Natural killer cell (primary cell): ENCODE measurements at regions not wholly inside any gene's neighbourhood (a gene's known extent, or its start where the extent isn't known, plus 50 kb on each side); places are given as distances from the start of the nearest gene placed in this dataset.

Experiments
- ATAC-seq, 3 donors: fragments of 150-1000 bp in 2 of 3; fragments of 200-7000 bp in 1 of 3; cut with Tn5 transposase; 1 replicate in 1 of 3; 2 replicates in 2 of 3; pipeline ENCODE4 v1.10.0; 2021; ENCODE audit warnings: mild to moderate bottlenecking in 2 of 3, moderate library complexity in 2 of 3
- DNase-seq, 2 donors: peaks; one replicate each; pipeline versions ENCODE4 v3.0.0 to v3.0.0-alpha.2; 2013 to 2021; ENCODE audit warnings: mixed read lengths in 1 of 2
- H3K27ac ChIP-seq: one replicate; pipeline ENCODE4 v1.5.1; 2013; ENCODE audit warnings: mild to moderate bottlenecking, low read length
- H3K27me3 ChIP-seq: one replicate; pipeline ENCODE4 v1.6.1; 2013; ENCODE audit warnings: low read length; ENCODE audit not compliant: control insufficient read depth, insufficient read depth
- H3K36me3 ChIP-seq: one replicate; pipeline ENCODE4 v1.6.1; 2013; ENCODE audit warnings: low read length; ENCODE audit not compliant: control insufficient read depth, insufficient read depth
- H3K4me1 ChIP-seq: one replicate; pipeline ENCODE4 v1.6.1; 2013; ENCODE audit warnings: low read length; ENCODE audit not compliant: control insufficient read depth, insufficient read depth
- H3K4me3 ChIP-seq: one replicate; pipeline ENCODE4 v1.5.1; 2013; ENCODE audit warnings: low read length
- H3K9me3 ChIP-seq: one replicate; pipeline ENCODE4 v1.6.1; 2013; ENCODE audit warnings: low read length; ENCODE audit not compliant: control insufficient read depth, insufficient read depth
- H3K27ac Mint-ChIP-seq, 2 donors: one replicate each; pipeline ENCODE4 v1.8.0; 2022; ENCODE audit warnings: mild to moderate bottlenecking in 2 of 2, mixed read lengths in 2 of 2, moderate library complexity in 1 of 2
- H3K27me3 Mint-ChIP-seq, 2 donors: one replicate each; pipeline ENCODE4 v1.8.0; 2022; ENCODE audit warnings: low read depth in 2 of 2, mixed read lengths in 2 of 2
- H3K36me3 Mint-ChIP-seq: one replicate; pipeline ENCODE4 v1.8.0; 2022; ENCODE audit warnings: mixed read lengths
- H3K4me1 Mint-ChIP-seq, 2 donors: one replicate each; pipeline ENCODE4 v1.8.0; 2022; ENCODE audit warnings: mixed read lengths in 2 of 2
- H3K4me3 Mint-ChIP-seq: one replicate; pipeline ENCODE4 v1.8.0; 2022; ENCODE audit warnings: mild to moderate bottlenecking, moderate library complexity, mixed read lengths
- H3K9me3 Mint-ChIP-seq, 2 donors: one replicate each; pipeline ENCODE4 v1.8.0; 2022; ENCODE audit warnings: mixed read lengths in 2 of 2
- CTCF ChIP-seq: fragments of 200-600 bp; IDR thresholded peaks from one replicate; pipeline ENCODE4 v1.8.0; 2022; ENCODE audit warnings: antibody characterized with exemption
- WGBS: methylation state at CpG from one replicate; pipeline ENCODE4 v1.1.7; 2013; ENCODE audit warnings: missing lambda C conversion rate; ENCODE audit not compliant: insufficient coverage; 5-methylcytosine and 5-hydroxymethylcytosine counted together
- intact Hi-C: fragments of 100-400 bp; cut with micrococcal nuclease; formaldehyde crosslinking; loops from one replicate; pipeline ENCODE4 v1.14.2; 2022

GRCh38 chr18:75527848-75528685 lies 100.6 kb upstream of the SMIM21 start:
- Histone ChIP-seq H3K4me1 (no peaks in the 10 kb centered on the region), H3K36me3 (no peaks in the 10 kb centered on the region), H3K27me3 (no peaks in the 10 kb centered on the region), H3K4me3 (no peak overlapping the region), H3K9me3 (no peaks in the 10 kb centered on the region), H3K27ac (no peak overlapping the region)
- Mint-ChIP-seq H3K36me3 (no peaks in the 10 kb centered on the region), H3K27me3 (peaks cover 4 to 26% of the 10 kb centered on the region in 2 donors), H3K4me1 (no peaks in the 10 kb centered on the region), H3K4me3 (no peak overlapping the region), H3K9me3 (no peaks in the 10 kb centered on the region), H3K27ac (no peak overlapping the region)
- intact Hi-C loops = no loop called here
- no peak for TF ChIP-seq CTCF
- no peak for DNase-seq
- ATAC-seq = no peak
- 83% methylated on average over 4 of the region's 6 CpGs for WGBS

DNA sequence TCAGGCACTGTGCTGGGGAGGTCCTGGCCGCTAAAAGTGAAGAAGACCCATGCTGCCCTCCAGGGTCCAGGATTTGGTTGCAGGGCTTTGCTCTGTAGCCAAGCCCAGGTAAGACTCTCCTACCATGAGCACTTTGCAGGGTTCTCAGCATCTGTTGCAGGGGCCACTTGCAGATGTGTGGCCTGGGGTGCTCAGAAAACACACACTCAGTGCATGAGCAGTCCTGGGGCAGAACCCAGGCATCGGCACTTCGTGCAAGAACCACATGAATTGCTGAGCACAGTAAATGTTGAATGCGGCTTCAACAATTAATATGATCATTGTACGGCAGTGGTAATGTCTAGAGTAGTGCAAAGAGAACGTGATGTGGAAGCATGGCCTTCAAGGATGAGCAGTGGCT lies 98.5 kb upstream of the SMIM21 start:
- 87% methylated on average over 6 of the region's 6 CpGs for WGBS
- Histone ChIP-seq H3K27me3 (no peaks in the 10 kb centered on the region), H3K27ac (no peak overlapping the region), H3K36me3 (no peaks in the 10 kb centered on the region), H3K9me3 (no peaks in the 10 kb centered on the region), H3K4me3 (no peak overlapping the region), H3K4me1 (no peaks in the 10 kb centered on the region)
- ATAC-seq (no peak), DNase-seq (no peak)
- Mint-ChIP-seq H3K9me3 (no peaks in the 10 kb centered on the region), H3K27me3 (peaks cover 4 to 33% of the 10 kb centered on the region in 2 donors), H3K4me3 (no peak overlapping the region), H3K36me3 (no peaks in the 10 kb centered on the region), H3K27ac (no peak overlapping the region), H3K4me1 (no peaks in the 10 kb centered on the region)
- TF ChIP-seq CTCF = no peak
- intact Hi-C loops = no loop called here

DNA sequence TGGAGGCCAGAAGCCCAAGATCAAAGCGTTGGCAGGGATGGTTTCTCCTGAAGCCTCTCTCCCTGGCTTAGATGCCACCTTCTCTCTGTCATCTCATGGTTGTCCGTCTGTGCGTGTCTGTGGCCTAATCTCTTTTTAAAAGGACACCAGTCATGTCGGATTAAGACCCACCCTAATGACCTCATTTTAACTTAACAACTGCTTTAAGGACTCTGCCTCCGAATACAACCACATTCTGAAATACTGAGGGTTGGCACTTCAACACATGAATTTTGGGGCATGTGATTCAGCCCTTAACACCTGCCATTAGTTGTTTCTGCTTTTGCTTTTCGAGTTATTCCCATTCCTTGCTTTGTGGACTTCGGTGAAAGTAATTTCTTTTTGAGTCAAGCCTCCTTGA lies 97.8 kb upstream of the SMIM21 start:
- H3K9me3 Mint-ChIP-seq = no peaks in the 10 kb centered on the region
- peaks cover 4 to 33% of the 10 kb centered on the region in 2 donors for H3K27me3 Mint-ChIP-seq
- ATAC-seq (no peak), DNase-seq (no peak)
- H3K36me3 ChIP-seq = no peaks in the 10 kb centered on the region
- no peaks in the 10 kb centered on the region for H3K36me3 Mint-ChIP-seq
- no peaks in the 10 kb centered on the region for H3K4me1 Mint-ChIP-seq
- no peak overlapping the region for H3K4me3 ChIP-seq
- WGBS = 87% methylated on average over 7 of the region's 7 CpGs
- H3K27ac Mint-ChIP-seq = no peak overlapping the region
- intact Hi-C loops = no loop called here
- H3K27me3 ChIP-seq = no peaks in the 10 kb centered on the region
- no peak for TF ChIP-seq CTCF
- H3K9me3 ChIP-seq = no peaks in the 10 kb centered on the region
- no peaks in the 10 kb centered on the region for H3K4me1 ChIP-seq
- no peak overlapping the region for H3K27ac ChIP-seq
- no peak overlapping the region for H3K4me3 Mint-ChIP-seq

GRCh38 chr18:75524841-75525240 lies 97.3 kb upstream of the SMIM21 start:
- intact Hi-C loops = no loop called here
- 85% methylated on average over 7 of the region's 7 CpGs for WGBS
- Mint-ChIP-seq H3K27ac (no peak overlapping the region), H3K4me1 (no peaks in the 10 kb centered on the region), H3K36me3 (no peaks in the 10 kb centered on the region), H3K4me3 (no peak overlapping the region), H3K9me3 (no peaks in the 10 kb centered on the region), H3K27me3 (peaks cover 4 to 33% of the 10 kb centered on the region in 2 donors)
- Histone ChIP-seq H3K27me3 (no peaks in the 10 kb centered on the region), H3K4me3 (no peak overlapping the region), H3K4me1 (no peaks in the 10 kb centered on the region), H3K9me3 (no peaks in the 10 kb centered on the region), H3K36me3 (no peaks in the 10 kb centered on the region), H3K27ac (no peak overlapping the region)
- DNase-seq (no peak), ATAC-seq (peak in 1 of 3 donors; percentile 12)
- TF ChIP-seq CTCF = no peak
